ENCODE measurements at regions not wholly inside any gene's neighbourhood (a gene's known extent, or its start where the extent isn't known, plus 50 kb on each side); places are given as distances from the start of the nearest gene placed in this dataset.
"Not testable (repeated sequence)": the region's sequence is repeated elsewhere in the genome, so short reads cannot be mapped to it uniquely, and the experiment has no call there.

- Mint-ChIP-seq H3K4me3 (no peak overlapping the region), H3K27ac (ENCODE audit: unreplicated experiment) (no peak overlapping the region), H3K4me1 (no peaks in the 10 kb centered on the region), H3K27me3 (ENCODE audit: low read depth) (no peaks in the 10 kb centered on the region), H3K36me3 (ENCODE audit: low read depth) (no peaks in the 10 kb centered on the region), H3K9me3 (peaks cover 7% of the 10 kb centered on the region)
- no peak for TF ChIP-seq CTCF (conservative IDR thresholded peaks at IDR 0.05)
- no peak for DNase-seq (ENCODE audit: low read depth, low spot score)
Observed at GRCh38 chr10:22810643-22811465, 96.5 kb upstream of the PIP4K2A start.

GRCh38 chr10:22807238-22807637 is 92.9 kb upstream of the PIP4K2A start:
- Mint-ChIP-seq H3K27ac (ENCODE audit: unreplicated experiment) (no peak overlapping the region), H3K9me3 (peaks cover 7% of the 10 kb centered on the region), H3K36me3 (ENCODE audit: low read depth) (no peaks in the 10 kb centered on the region), H3K4me1 (no peaks in the 10 kb centered on the region), H3K27me3 (ENCODE audit: low read depth) (no peaks in the 10 kb centered on the region), H3K4me3 (no peak overlapping the region)
- no peak for DNase-seq (ENCODE audit: low read depth, low spot score)
- TF ChIP-seq CTCF (conservative IDR thresholded peaks at IDR 0.05), result no peak

- no peaks in the 10 kb centered on the region for H3K36me3 Mint-ChIP-seq (ENCODE audit: low read depth)
- H3K4me1 Mint-ChIP-seq, result no peaks in the 10 kb centered on the region
- no peak overlapping the region for H3K27ac Mint-ChIP-seq (ENCODE audit: unreplicated experiment)
- DNase-seq (ENCODE audit: low read depth, low spot score), result no peak
- H3K4me3 Mint-ChIP-seq, result no peak overlapping the region
- H3K27me3 Mint-ChIP-seq (ENCODE audit: low read depth), result no peaks in the 10 kb centered on the region
- peaks cover 3% of the 10 kb centered on the region for H3K9me3 Mint-ChIP-seq
- no peak for TF ChIP-seq CTCF (conservative IDR thresholded peaks at IDR 0.05)
Observed at GRCh38 chr10:22805304-22805703, 90.9 kb upstream of the PIP4K2A start.

GRCh38 chr10:22803261-22803885 is 89.0 kb upstream of the PIP4K2A start:
- H3K4me1 Mint-ChIP-seq, result no peaks in the 10 kb centered on the region
- H3K36me3 Mint-ChIP-seq (ENCODE audit: low read depth), result no peaks in the 10 kb centered on the region
- H3K4me3 Mint-ChIP-seq, result no peak overlapping the region
- H3K9me3 Mint-ChIP-seq, result no peaks in the 10 kb centered on the region
- DNase-seq (ENCODE audit: low read depth, low spot score), result no peak
- TF ChIP-seq CTCF (conservative IDR thresholded peaks at IDR 0.05), result no peak
- H3K27ac Mint-ChIP-seq (ENCODE audit: unreplicated experiment), result no peak overlapping the region
- no peaks in the 10 kb centered on the region for H3K27me3 Mint-ChIP-seq (ENCODE audit: low read depth)

GRCh38 chr10:22801785-22802184 is 87.4 kb upstream of the PIP4K2A start:
- Mint-ChIP-seq H3K9me3 (no peaks in the 10 kb centered on the region), H3K27me3 (ENCODE audit: low read depth) (no peaks in the 10 kb centered on the region), H3K36me3 (ENCODE audit: low read depth) (no peaks in the 10 kb centered on the region), H3K4me1 (no peaks in the 10 kb centered on the region), H3K4me3 (no peak overlapping the region), H3K27ac (ENCODE audit: unreplicated experiment) (no peak overlapping the region)
- no peak for DNase-seq (ENCODE audit: low read depth, low spot score)
- no peak for TF ChIP-seq CTCF (conservative IDR thresholded peaks at IDR 0.05)

- not testable (repeated sequence) for DNase-seq (ENCODE audit: low read depth, low spot score); H3K27me3 Mint-ChIP-seq (ENCODE audit: low read depth); H3K36me3 Mint-ChIP-seq (ENCODE audit: low read depth); H3K4me1 Mint-ChIP-seq; H3K9me3 Mint-ChIP-seq; H3K27ac Mint-ChIP-seq (ENCODE audit: unreplicated experiment); H3K4me3 Mint-ChIP-seq
Observed at GRCh38 chr10:22797796-22798195, 83.4 kb upstream of the PIP4K2A start.

Measured in neural crest cell (in vitro differentiated cells).